ENCODE measurements at regions not wholly inside any gene's neighbourhood (a gene's known extent, or its start where the extent isn't known, plus 50 kb on each side); places are given as distances from the start of the nearest gene placed in this dataset.

DNA sequence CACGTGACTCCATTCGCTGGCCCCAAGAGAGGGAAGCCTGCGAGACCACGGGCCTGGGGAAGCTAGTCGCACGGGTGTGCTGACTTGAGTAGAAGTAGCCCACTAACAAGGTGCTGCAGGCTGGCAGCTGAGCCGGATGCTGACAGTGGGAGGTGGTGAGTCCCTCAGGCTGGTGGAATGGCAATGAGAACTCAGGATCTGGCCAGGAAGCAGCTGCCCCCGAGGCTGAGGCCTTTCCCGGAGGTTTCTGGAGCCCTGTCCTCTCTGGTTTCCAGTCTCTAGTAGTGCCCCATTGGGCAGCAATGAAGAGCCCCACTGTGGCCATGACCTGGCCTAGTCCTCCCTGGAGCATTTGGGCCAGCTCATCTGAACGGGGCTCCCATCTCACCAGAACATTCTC is 366.7 kb upstream of the IRX4 start:
- TF ChIP-seq CTCF (conservative IDR thresholded peaks at IDR 0.05; ENCODE audit: low read length) (no peak), EZH2phosphoT487 (IDR thresholded peaks at IDR 0.05; ENCODE audit: borderline replicate concordance) (no peak)

Data from Loucy (cell line).